ENCODE measurements at regions not wholly inside any gene's neighbourhood (a gene's known extent, or its start where the extent isn't known, plus 50 kb on each side); places are given as distances from the start of the nearest gene placed in this dataset.
"Not testable (repeated sequence)": the region's sequence is repeated elsewhere in the genome, so short reads cannot be mapped to it uniquely, and the experiment has no call there.

DNA sequence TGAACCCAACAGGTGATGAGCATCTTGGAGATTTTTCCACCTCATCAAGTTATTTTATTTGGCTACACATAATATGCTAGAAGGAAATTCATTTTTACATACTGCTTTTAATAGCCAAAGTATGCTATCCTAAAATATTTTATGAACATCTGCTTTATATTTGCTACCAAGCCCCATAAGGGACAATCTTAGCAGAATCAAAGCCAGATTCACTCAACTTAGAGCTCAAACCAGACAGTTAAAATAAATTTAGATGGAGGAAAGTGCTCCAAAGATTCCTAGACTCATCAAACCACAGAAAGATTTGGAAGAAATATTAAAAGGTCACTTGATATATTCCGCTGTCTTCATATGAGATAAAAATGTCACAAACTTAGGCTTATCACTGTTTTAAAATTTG is 637.1 kb upstream of the CCNG1 start:
- TF ChIP-seq LEF1 (IDR thresholded peaks at IDR 0.05; ENCODE audit: borderline replicate concordance) (no peak), NFRKB (IDR thresholded peaks at IDR 0.05) (no peak), L3MBTL2 (conservative IDR thresholded peaks at IDR 0.05) (no peak), ZNF384 (IDR thresholded peaks at IDR 0.05) (no peak), SP1 (IDR thresholded peaks at IDR 0.05) (no peak), HDGF (IDR thresholded peaks at IDR 0.05; ENCODE audit: borderline replicate concordance) (no peak), TARDBP (IDR thresholded peaks at IDR 0.05) (no peak), SUZ12 (IDR thresholded peaks at IDR 0.05) (no peak), ELF4 (IDR thresholded peaks at IDR 0.05) (no peak), CTBP1 (IDR thresholded peaks at IDR 0.05; ENCODE audit: borderline replicate concordance) (no peak), ARNT (IDR thresholded peaks at IDR 0.05) (no peak), BHLHE40 (IDR thresholded peaks at IDR 0.05; ENCODE audit: borderline replicate concordance) (no peak)
- TF ChIP-seq, protein P1, sequence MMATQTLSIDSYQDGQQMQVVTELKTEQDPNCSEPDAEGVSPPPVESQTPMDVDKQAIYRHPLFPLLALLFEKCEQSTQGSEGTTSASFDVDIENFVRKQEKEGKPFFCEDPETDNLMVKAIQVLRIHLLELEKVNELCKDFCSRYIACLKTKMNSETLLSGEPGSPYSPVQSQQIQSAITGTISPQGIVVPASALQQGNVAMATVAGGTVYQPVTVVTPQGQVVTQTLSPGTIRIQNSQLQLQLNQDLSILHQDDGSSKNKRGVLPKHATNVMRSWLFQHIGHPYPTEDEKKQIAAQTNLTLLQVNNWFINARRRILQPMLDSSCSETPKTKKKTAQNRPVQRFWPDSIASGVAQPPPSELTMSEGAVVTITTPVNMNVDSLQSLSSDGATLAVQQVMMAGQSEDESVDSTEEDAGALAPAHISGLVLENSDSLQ (IDR thresholded peaks at IDR 0.05) = no peak
- CTCF ChIA-PET = no interaction called here
- no peak for DNase-seq (ENCODE audit: extremely low spot score)
- POLR2A ChIA-PET = no interaction called here

DNA sequence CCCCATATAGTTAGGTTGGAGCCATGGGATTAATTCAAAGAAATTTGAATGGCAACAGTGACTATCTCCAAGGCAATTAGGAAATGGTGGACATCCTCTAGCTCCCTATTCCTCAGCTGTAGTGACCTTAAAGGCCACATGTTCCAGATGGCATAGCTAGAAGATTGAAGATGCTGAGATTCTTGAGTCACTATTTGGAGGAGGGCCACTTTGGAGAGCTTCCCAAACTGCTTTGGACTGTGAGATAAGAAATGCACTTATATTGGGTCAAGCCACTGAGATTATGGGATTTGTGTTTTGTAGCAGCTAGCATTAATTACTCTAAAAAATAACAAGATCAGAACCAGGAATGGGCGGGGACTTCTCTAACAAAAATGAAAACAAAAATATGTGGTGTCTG is 636.2 kb upstream of the CCNG1 start:
- DNase-seq (ENCODE audit: extremely low spot score) = no peak
- ChIA-PET CTCF (no interaction called here), POLR2A (no interaction called here)
- TF ChIP-seq, protein P1 (IDR thresholded peaks at IDR 0.05) = no peak
- TF ChIP-seq FOXA1 (IDR thresholded peaks at IDR 0.05) (no peak), ARNT (IDR thresholded peaks at IDR 0.05) (no peak), SP1 (IDR thresholded peaks at IDR 0.05) (no peak), L3MBTL2 (conservative IDR thresholded peaks at IDR 0.05) (no peak), FOXK2 (IDR thresholded peaks at IDR 0.05) (no peak), TARDBP (IDR thresholded peaks at IDR 0.05) (no peak), ELF4 (IDR thresholded peaks at IDR 0.05) (no peak), SUZ12 (IDR thresholded peaks at IDR 0.05) (no peak), BHLHE40 (IDR thresholded peaks at IDR 0.05; ENCODE audit: borderline replicate concordance) (no peak), LEF1 (IDR thresholded peaks at IDR 0.05; ENCODE audit: borderline replicate concordance) (no peak), FOXM1 (IDR thresholded peaks at IDR 0.05; ENCODE audit: borderline replicate concordance) (no peak)

- POLR2A ChIA-PET = no interaction called here
- CTCF ChIA-PET = interaction anchor here (0.6 kb wide), 1 partner anchor 694 kb away, joined by 4 read pairs; no protein-coding TSS in a partner anchor
- DNase-seq (ENCODE audit: extremely low spot score) = no peak
- TF ChIP-seq, protein P1 (IDR thresholded peaks at IDR 0.05) = no peak
- no peak for TF ChIP-seq FOXA1 (IDR thresholded peaks at IDR 0.05)
- no peak for TF ChIP-seq BHLHE40 (IDR thresholded peaks at IDR 0.05; ENCODE audit: borderline replicate concordance)
- TF ChIP-seq L3MBTL2 (conservative IDR thresholded peaks at IDR 0.05) = no peak
- no peak for TF ChIP-seq HDGF (IDR thresholded peaks at IDR 0.05; ENCODE audit: borderline replicate concordance)
- TF ChIP-seq CTBP1 (IDR thresholded peaks at IDR 0.05; ENCODE audit: borderline replicate concordance) = no peak
- no peak for TF ChIP-seq ZNF384 (IDR thresholded peaks at IDR 0.05)
- no peak for TF ChIP-seq SUZ12 (IDR thresholded peaks at IDR 0.05)
- no peak for TF ChIP-seq LEF1 (IDR thresholded peaks at IDR 0.05; ENCODE audit: borderline replicate concordance)
- no peak for TF ChIP-seq FOXM1 (IDR thresholded peaks at IDR 0.05; ENCODE audit: borderline replicate concordance)
- TF ChIP-seq ELF4 (IDR thresholded peaks at IDR 0.05) = no peak
- TF ChIP-seq NFRKB (IDR thresholded peaks at IDR 0.05) = no peak
- TF ChIP-seq TARDBP (IDR thresholded peaks at IDR 0.05) = no peak
- no peak for TF ChIP-seq ARNT (IDR thresholded peaks at IDR 0.05)
- TF ChIP-seq FOXK2 (IDR thresholded peaks at IDR 0.05) = no peak
- no peak for TF ChIP-seq SP1 (IDR thresholded peaks at IDR 0.05)
Measured at GRCh38 chr5:162806195-162806594, 631.2 kb upstream of the CCNG1 start.

DNA sequence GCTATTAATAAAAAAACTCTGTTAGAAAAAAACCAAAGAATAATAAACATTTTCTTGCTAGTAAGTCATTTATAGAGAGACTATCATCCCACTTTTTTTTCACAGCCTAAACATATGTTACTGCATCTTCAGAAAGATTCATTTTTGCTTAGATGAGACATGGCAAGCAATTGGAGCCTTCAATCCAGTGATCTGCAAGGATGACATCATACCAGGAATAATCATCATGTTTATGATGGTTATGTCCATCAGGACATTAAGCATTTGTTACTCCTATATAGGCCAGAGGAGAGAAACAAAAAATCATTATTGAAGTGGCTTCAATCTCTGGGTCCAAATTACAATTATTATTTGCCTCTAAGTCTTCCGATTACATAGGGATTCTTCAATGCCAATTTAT is 626.3 kb upstream of the CCNG1 start:
- DNase-seq (ENCODE audit: extremely low spot score) = no peak
- CTCF ChIA-PET = no interaction called here
- TF ChIP-seq L3MBTL2 (conservative IDR thresholded peaks at IDR 0.05) = no peak
- TF ChIP-seq FOXK2 (IDR thresholded peaks at IDR 0.05) = no peak
- TF ChIP-seq TARDBP (IDR thresholded peaks at IDR 0.05) = no peak
- TF ChIP-seq ZNF384 (IDR thresholded peaks at IDR 0.05) = no peak
- TF ChIP-seq LEF1 (IDR thresholded peaks at IDR 0.05; ENCODE audit: borderline replicate concordance) = no peak
- no peak for TF ChIP-seq CTBP1 (IDR thresholded peaks at IDR 0.05; ENCODE audit: borderline replicate concordance)
- no peak for TF ChIP-seq ELF4 (IDR thresholded peaks at IDR 0.05)
- TF ChIP-seq BHLHE40 (IDR thresholded peaks at IDR 0.05; ENCODE audit: borderline replicate concordance) = no peak
- TF ChIP-seq, protein P1 (IDR thresholded peaks at IDR 0.05) = no peak
- no peak for TF ChIP-seq SP1 (IDR thresholded peaks at IDR 0.05)
- no peak for TF ChIP-seq HDGF (IDR thresholded peaks at IDR 0.05; ENCODE audit: borderline replicate concordance)
- no peak for TF ChIP-seq FOXM1 (IDR thresholded peaks at IDR 0.05; ENCODE audit: borderline replicate concordance)
- no peak for TF ChIP-seq SUZ12 (IDR thresholded peaks at IDR 0.05)
- TF ChIP-seq ARNT (IDR thresholded peaks at IDR 0.05) = no peak
- no peak for TF ChIP-seq NFRKB (IDR thresholded peaks at IDR 0.05)
- POLR2A ChIA-PET = no interaction called here

DNA sequence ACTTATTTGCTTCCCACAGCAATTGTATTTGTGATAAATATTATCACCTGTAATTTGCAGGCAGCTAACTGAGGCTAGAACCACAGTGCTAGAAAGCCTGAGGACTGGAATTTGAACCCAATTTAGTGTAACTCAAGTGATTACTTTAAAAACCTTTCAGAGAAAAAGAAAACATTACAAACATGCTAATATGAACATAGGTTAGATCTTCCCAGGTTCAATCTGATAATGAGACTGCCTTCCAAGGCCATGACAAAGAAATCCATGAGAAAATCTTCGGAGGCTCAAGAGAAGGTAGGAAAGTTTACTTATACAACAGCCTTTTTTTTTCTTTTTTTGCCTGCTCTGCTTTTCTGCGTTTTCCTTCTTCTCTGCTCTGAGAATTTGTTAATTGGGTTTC is 620.6 kb upstream of the CCNG1 start:
- ChIA-PET POLR2A (no interaction called here), CTCF (no interaction called here)
- no peak for DNase-seq (ENCODE audit: extremely low spot score)
- TF ChIP-seq FOXK2 (IDR thresholded peaks at IDR 0.05) = no peak
- no peak for TF ChIP-seq LEF1 (IDR thresholded peaks at IDR 0.05; ENCODE audit: borderline replicate concordance)

DNA sequence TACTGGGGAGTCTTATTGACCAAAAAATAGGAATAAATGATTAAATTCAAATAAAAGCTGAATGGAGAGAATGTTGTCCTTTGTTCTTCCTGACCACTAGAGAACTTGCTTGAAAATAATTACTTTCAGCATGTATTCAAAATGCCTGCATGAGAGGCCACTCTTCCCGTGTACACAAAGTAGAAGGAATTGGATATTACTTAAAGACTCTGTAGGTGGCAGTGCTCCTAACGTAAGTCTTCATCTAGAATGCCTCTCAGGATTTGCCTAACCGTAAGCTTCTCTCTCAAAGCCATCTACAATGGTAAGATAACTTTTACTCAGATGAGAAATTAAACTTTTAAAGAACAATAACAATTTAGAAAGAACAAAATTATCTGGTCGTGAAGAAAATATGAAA is 620.0 kb upstream of the CCNG1 start:
- POLR2A ChIA-PET = no interaction called here
- no peak for DNase-seq (ENCODE audit: extremely low spot score)
- no peak for TF ChIP-seq FOXA1 (IDR thresholded peaks at IDR 0.05)
- no peak for TF ChIP-seq CTBP1 (IDR thresholded peaks at IDR 0.05; ENCODE audit: borderline replicate concordance)
- no peak for TF ChIP-seq SP1 (IDR thresholded peaks at IDR 0.05)
- no peak for TF ChIP-seq SUZ12 (IDR thresholded peaks at IDR 0.05)
- TF ChIP-seq ZNF384 (IDR thresholded peaks at IDR 0.05) = no peak
- TF ChIP-seq BHLHE40 (IDR thresholded peaks at IDR 0.05; ENCODE audit: borderline replicate concordance) = no peak
- TF ChIP-seq FOXK2 (IDR thresholded peaks at IDR 0.05) = no peak
- no peak for TF ChIP-seq LEF1 (IDR thresholded peaks at IDR 0.05; ENCODE audit: borderline replicate concordance)
- TF ChIP-seq FOXM1 (IDR thresholded peaks at IDR 0.05; ENCODE audit: borderline replicate concordance) = no peak
- no peak for TF ChIP-seq ELF4 (IDR thresholded peaks at IDR 0.05)
- CTCF ChIA-PET = no interaction called here

GRCh38 chr5:162821664-162822063 is 615.7 kb upstream of the CCNG1 start:
- CTCF ChIA-PET; DNase-seq (ENCODE audit: extremely low spot score); POLR2A ChIA-PET: not testable (repeated sequence)

All from HEK293T (cell line).